Stimulated activated CD4-positive, alpha-beta T cell treated with anti-CD3 and anti-CD28 coated beads, Interleukin-12 subunit alpha, Interleukin-12 subunit beta, amount 100 ng/mL, for 4 hours (primary cell): ENCODE measurements at regions not wholly inside any gene's neighbourhood (a gene's known extent, or its start where the extent isn't known, plus 50 kb on each side); places are given as distances from the start of the nearest gene placed in this dataset.

Source experiments
- DNase-seq: peaks from one replicate; pipeline ENCODE4 v3.0.0-alpha.2; 2020

GRCh38 chr20:24165301-24166122 lies 176.9 kb upstream of the GGTLC1 start:
- DNase-seq, result no peak

- DNase-seq, result peak; percentile 12
Observed at GRCh38 chr20:24164360-24164759, 175.8 kb upstream of the GGTLC1 start.

- no peak for DNase-seq
Observed at GRCh38 chr20:24163506-24163905, 174.9 kb upstream of the GGTLC1 start.

GRCh38 chr20:24160563-24161281 lies 172.1 kb upstream of the GGTLC1 start:
- no peak for DNase-seq

- DNase-seq, result no peak
Observed at GRCh38 chr20:24158281-24158680, 169.7 kb upstream of the GGTLC1 start.

- DNase-seq, result no peak
Observed at GRCh38 chr20:24157213-24157612, 168.6 kb upstream of the GGTLC1 start.

GRCh38 chr20:24153101-24154040 lies 164.8 kb upstream of the GGTLC1 start:
- no peak for DNase-seq

- DNase-seq, result no peak
Observed at GRCh38 chr20:24151621-24152294, 163.2 kb upstream of the GGTLC1 start.

GRCh38 chr20:24150406-24150805 lies 161.8 kb upstream of the GGTLC1 start:
- no peak for DNase-seq

- no peak for DNase-seq
Observed at GRCh38 chr20:24149881-24150307, 161.3 kb upstream of the GGTLC1 start.

- no peak for DNase-seq
Observed at GRCh38 chr20:24149175-24149574, 160.6 kb upstream of the GGTLC1 start.

- no peak for DNase-seq
Observed at GRCh38 chr20:24148372-24148771, 159.8 kb upstream of the GGTLC1 start.

- no peak for DNase-seq
Observed at GRCh38 chr20:24147961-24148360, 159.4 kb upstream of the GGTLC1 start.

GRCh38 chr20:24147479-24147878 lies 158.9 kb upstream of the GGTLC1 start:
- DNase-seq, result no peak

GRCh38 chr20:24146231-24146634 lies 157.7 kb upstream of the GGTLC1 start:
- no peak for DNase-seq

- DNase-seq, result no peak
Observed at GRCh38 chr20:24144371-24144770, 155.8 kb upstream of the GGTLC1 start.

- DNase-seq, result no peak
Observed at GRCh38 chr20:24141111-24141510, 152.5 kb upstream of the GGTLC1 start.

GRCh38 chr20:24139846-24140245 lies 151.3 kb upstream of the GGTLC1 start:
- no peak for DNase-seq

- DNase-seq, result no peak
Observed at GRCh38 chr20:24138951-24139350, 150.4 kb upstream of the GGTLC1 start.

- DNase-seq, result no peak
Observed at GRCh38 chr20:24138196-24138857, 149.7 kb upstream of the GGTLC1 start.

- no peak for DNase-seq
Observed at GRCh38 chr20:24136659-24137246, 148.2 kb upstream of the GGTLC1 start.

GRCh38 chr20:24135781-24136180 lies 147.2 kb upstream of the GGTLC1 start:
- no peak for DNase-seq
